Lower lobe of right lung (tissue), 2 donors: ENCODE measurements at regions not wholly inside any gene's neighbourhood (a gene's known extent, or its start where the extent isn't known, plus 50 kb on each side); places are given as distances from the start of the nearest gene placed in this dataset.

Source experiments
- ATAC-seq, 2 donors: fragments of 200-7000 bp; cut with Tn5 transposase; one replicate each; pipeline ENCODE4 v1.9.1; 2020 to 2022; ENCODE audit warnings: mild to moderate bottlenecking in 2 of 2, moderate library complexity in 2 of 2
- DNase-seq: peaks from one replicate; pipeline ENCODE4 v3.0.0-alpha.2; 2020
- H3K27ac ChIP-seq: fragments of 200-600 bp; one replicate; pipeline ENCODE4 v1.8.0; 2022
- H3K27me3 ChIP-seq: fragments of 200-600 bp; one replicate; pipeline ENCODE4 v1.8.0; 2022; ENCODE audit warnings: low read depth
- H3K36me3 ChIP-seq: fragments of 200-600 bp; one replicate; pipeline ENCODE4 v1.8.0; 2022; ENCODE audit warnings: mild to moderate bottlenecking
- H3K4me1 ChIP-seq: fragments of 200-600 bp; one replicate; pipeline ENCODE4 v1.8.0; 2022
- H3K4me3 ChIP-seq: fragments of 200-600 bp; one replicate; pipeline ENCODE4 v1.8.0; 2022; ENCODE audit warnings: mild to moderate bottlenecking
- H3K9me3 ChIP-seq: fragments of 200-600 bp; one replicate; pipeline ENCODE4 v1.8.0; 2022
- intact Hi-C: fragments of 100-400 bp; cut with DNase I; formaldehyde crosslinking; loops from one replicate; pipeline ENCODE4 v1.11.0; 2022
- TF ChIP-seq, protein P1 (sequence below): fragments of 200-600 bp; IDR thresholded peaks from one replicate; pipeline ENCODE4 v1.8.0; 2022; ENCODE audit warnings: antibody characterized with exemption, mild to moderate bottlenecking
- donor health status: DM: no; HTN: yes; CAD: no; lungs with severe emphysema.

DNA sequence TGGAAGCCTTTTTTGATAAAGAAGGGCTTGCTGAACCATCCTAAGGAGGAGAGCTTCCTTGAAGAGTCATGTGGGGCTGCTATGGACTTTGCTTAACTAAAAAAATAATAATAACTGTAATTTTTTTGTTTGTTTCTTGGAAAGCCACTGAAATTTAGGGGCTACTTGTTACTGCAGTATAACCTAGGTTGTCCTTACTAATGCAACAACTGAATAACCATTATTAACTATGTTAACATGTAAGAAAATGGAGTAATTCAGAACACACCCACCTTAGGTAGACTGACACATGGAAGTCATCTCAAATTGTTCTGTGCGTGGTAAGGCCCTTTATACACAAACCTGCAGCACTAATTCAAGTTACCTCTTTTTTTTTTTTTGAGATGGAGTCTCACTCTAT, 90.9 kb upstream of the SOX4 start:
- TF ChIP-seq, protein P1, sequence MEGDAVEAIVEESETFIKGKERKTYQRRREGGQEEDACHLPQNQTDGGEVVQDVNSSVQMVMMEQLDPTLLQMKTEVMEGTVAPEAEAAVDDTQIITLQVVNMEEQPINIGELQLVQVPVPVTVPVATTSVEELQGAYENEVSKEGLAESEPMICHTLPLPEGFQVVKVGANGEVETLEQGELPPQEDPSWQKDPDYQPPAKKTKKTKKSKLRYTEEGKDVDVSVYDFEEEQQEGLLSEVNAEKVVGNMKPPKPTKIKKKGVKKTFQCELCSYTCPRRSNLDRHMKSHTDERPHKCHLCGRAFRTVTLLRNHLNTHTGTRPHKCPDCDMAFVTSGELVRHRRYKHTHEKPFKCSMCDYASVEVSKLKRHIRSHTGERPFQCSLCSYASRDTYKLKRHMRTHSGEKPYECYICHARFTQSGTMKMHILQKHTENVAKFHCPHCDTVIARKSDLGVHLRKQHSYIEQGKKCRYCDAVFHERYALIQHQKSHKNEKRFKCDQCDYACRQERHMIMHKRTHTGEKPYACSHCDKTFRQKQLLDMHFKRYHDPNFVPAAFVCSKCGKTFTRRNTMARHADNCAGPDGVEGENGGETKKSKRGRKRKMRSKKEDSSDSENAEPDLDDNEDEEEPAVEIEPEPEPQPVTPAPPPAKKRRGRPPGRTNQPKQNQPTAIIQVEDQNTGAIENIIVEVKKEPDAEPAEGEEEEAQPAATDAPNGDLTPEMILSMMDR, result no peak
- H3K4me3 ChIP-seq, result no peak overlapping the region
- H3K27ac ChIP-seq, result no peak overlapping the region
- ATAC-seq (no peak), DNase-seq (no peak)
- intact Hi-C loops, result no loop called here
- H3K27me3 ChIP-seq, result no peaks in the 10 kb centered on the region
- no peaks in the 10 kb centered on the region for H3K36me3 ChIP-seq
- no peaks in the 10 kb centered on the region for H3K4me1 ChIP-seq
- H3K9me3 ChIP-seq, result no peaks in the 10 kb centered on the region

GRCh38 chr6:21504790-21505189, 88.8 kb upstream of the SOX4 start:
- H3K4me1 ChIP-seq, result no peaks in the 10 kb centered on the region
- no peaks in the 10 kb centered on the region for H3K36me3 ChIP-seq
- DNase-seq (no peak), ATAC-seq (peak; percentile 54 to 69)
- no peaks in the 10 kb centered on the region for H3K27me3 ChIP-seq
- intact Hi-C loops, result no loop called here
- H3K4me3 ChIP-seq, result no peak overlapping the region
- TF ChIP-seq, protein P1, result no peak
- H3K9me3 ChIP-seq, result no peaks in the 10 kb centered on the region
- no peak overlapping the region for H3K27ac ChIP-seq

DNA sequence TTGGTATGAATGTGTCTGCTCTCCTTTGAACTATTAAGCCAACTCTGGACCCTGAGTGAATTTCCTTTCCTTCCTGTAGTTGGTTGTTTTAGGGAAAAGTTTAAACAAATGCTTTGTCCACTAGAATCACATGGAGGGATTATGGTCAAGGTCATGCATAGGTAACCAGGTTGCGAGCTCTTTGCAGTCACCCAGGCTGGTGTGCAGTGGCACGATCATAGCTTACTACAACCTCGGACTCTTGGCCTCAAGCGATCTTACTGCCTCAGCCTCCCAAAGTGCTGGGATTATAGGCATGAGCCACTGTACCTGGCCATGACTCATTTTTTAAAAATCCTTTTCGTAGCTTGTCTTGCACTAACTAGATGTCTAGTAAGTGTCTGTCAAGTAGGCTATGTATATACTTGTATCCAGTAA, 88.0 kb upstream of the SOX4 start:
- TF ChIP-seq, protein P1, result no peak
- H3K27me3 ChIP-seq, result no peaks in the 10 kb centered on the region
- ATAC-seq, result no peak
- H3K4me1 ChIP-seq, result no peaks in the 10 kb centered on the region
- H3K9me3 ChIP-seq, result no peaks in the 10 kb centered on the region
- intact Hi-C loops, result no loop called here
- no peak overlapping the region for H3K4me3 ChIP-seq
- no peak for DNase-seq
- no peaks in the 10 kb centered on the region for H3K36me3 ChIP-seq
- no peak overlapping the region for H3K27ac ChIP-seq

GRCh38 chr6:21506126-21506525, 87.4 kb upstream of the SOX4 start:
- intact Hi-C loops, result no loop called here
- no peaks in the 10 kb centered on the region for H3K27me3 ChIP-seq
- H3K9me3 ChIP-seq, result no peaks in the 10 kb centered on the region
- H3K4me1 ChIP-seq, result no peaks in the 10 kb centered on the region
- no peaks in the 10 kb centered on the region for H3K36me3 ChIP-seq
- no peak for ATAC-seq
- no peak overlapping the region for H3K4me3 ChIP-seq
- H3K27ac ChIP-seq, result no peak overlapping the region
- TF ChIP-seq, protein P1, result no peak
- no peak for DNase-seq

- Histone ChIP-seq H3K27ac (no peak overlapping the region), H3K27me3 (no peaks in the 10 kb centered on the region), H3K4me1 (no peaks in the 10 kb centered on the region), H3K4me3 (no peak overlapping the region), H3K9me3 (no peaks in the 10 kb centered on the region), H3K36me3 (no peaks in the 10 kb centered on the region)
- TF ChIP-seq, protein P1, result no peak
- ATAC-seq (no peak), DNase-seq (no peak)
- intact Hi-C loops, result no loop called here
These were observed 85.7 kb upstream of the SOX4 start for GRCh38 chr6:21507811-21508210.

DNA sequence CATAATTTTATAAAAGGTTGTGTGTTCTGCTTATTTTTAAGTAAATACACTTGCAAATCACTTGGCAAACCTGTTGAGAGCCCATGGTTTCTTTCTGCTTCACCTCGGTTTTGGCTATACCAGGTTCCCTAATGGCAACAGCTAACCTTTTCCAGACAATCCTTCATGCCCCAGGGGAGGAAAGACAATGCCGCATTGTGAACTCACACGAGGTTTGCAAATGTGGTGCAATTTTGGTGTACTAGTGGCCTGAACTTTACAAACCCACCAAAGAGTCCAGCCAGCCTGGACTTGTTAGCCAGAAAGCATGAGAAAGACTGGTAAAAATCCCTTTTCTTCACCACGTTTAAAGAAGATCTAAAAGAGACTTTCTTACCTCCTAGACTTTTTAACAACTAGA, 84.8 kb upstream of the SOX4 start:
- no peak overlapping the region for H3K4me3 ChIP-seq
- intact Hi-C loops, result no loop called here
- no peaks in the 10 kb centered on the region for H3K36me3 ChIP-seq
- no peaks in the 10 kb centered on the region for H3K9me3 ChIP-seq
- no peaks in the 10 kb centered on the region for H3K4me1 ChIP-seq
- H3K27me3 ChIP-seq, result no peaks in the 10 kb centered on the region
- ATAC-seq (no peak), DNase-seq (no peak)
- TF ChIP-seq, protein P1, result no peak
- no peak overlapping the region for H3K27ac ChIP-seq
